PC-3 (cell line): ENCODE measurements at regions not wholly inside any gene's neighbourhood (a gene's known extent, or its start where the extent isn't known, plus 50 kb on each side); places are given as distances from the start of the nearest gene placed in this dataset.
A peak's percentile ranks its signal among the peaks of the same experiment; 100 is the strongest.

Experiments used
- ATAC-seq: fragments of 200-7000 bp; cut with Tn5 transposase; 2 replicates; pipeline ENCODE4 v1.9.1; 2020; ENCODE audit warnings: mild to moderate bottlenecking, moderate library complexity
- BruUV-seq: library from RNA; stranded (reverse); fragments of 400-500 nt; replicated peaks from 2 replicates; lab custom pipeline; 2021; lab: Mats Ljungman, UMichigan
- CTCF ChIA-PET: fragments of 300-600 bp; sonication (Branson Sonifier 250); formaldehyde crosslinking; loops from one replicate; lab custom pipeline; 2022; ENCODE audit warnings: antibody characterized with exemption; lab: Charles Lee
- POLR2A ChIA-PET: fragments of 300-600 bp; sonication (Branson Sonifier 250); formaldehyde crosslinking; loops from one replicate; lab custom pipeline; 2022; ENCODE audit warnings: antibody characterized with exemption; ENCODE audit not compliant: unreplicated experiment; lab: Charles Lee
- DNase-seq: peaks from one replicate; pipeline ENCODE4 v3.0.0-alpha.2; 2015
- H2AFZ ChIP-seq: fragments of 300-600 bp; sonication (generic); 2 replicates; pipeline ENCODE4 v1.6.0; 2016; ENCODE audit warnings: antibody characterized with exemption, low read length
- H3F3A ChIP-seq: fragments of 300-600 bp; sonication (generic); one replicate; pipeline ENCODE4 v1.6.0; 2017; ENCODE audit warnings: antibody characterized with exemption, low read length, control low read depth, mild to moderate bottlenecking; ENCODE audit not compliant: unreplicated experiment
- H3K27ac ChIP-seq: fragments of 300-600 bp; sonication (generic); 2 replicates; pipeline ENCODE4 v1.5.1; 2016; ENCODE audit warnings: mild to moderate bottlenecking, low read length
- H3K27me3 ChIP-seq: fragments of 300-600 bp; sonication (generic); 2 replicates; pipeline ENCODE4 v1.6.1; 2016; ENCODE audit warnings: low read length, mixed read lengths
- H3K36me3 ChIP-seq: fragments of 300-600 bp; sonication (generic); 2 replicates; pipeline ENCODE4 v1.6.1; 2016; ENCODE audit warnings: low read depth, mixed run types, low read length, mixed read lengths
- H3K4me1 ChIP-seq: fragments of 300-600 bp; sonication (generic); 2 replicates; pipeline ENCODE4 v1.5.1; 2016; ENCODE audit warnings: low read length; ENCODE audit not compliant: insufficient read depth
- H3K4me2 ChIP-seq: fragments of 300-600 bp; sonication (generic); 2 replicates; pipeline ENCODE4 v1.6.0; 2016; ENCODE audit warnings: low read length
- H3K4me3 ChIP-seq: fragments of 300-600 bp; sonication (generic); 2 replicates; pipeline ENCODE4 v1.5.1; 2016; ENCODE audit warnings: mild to moderate bottlenecking, low read length, mixed read lengths
- H3K79me2 ChIP-seq: fragments of 300-600 bp; sonication (generic); 2 replicates; pipeline ENCODE4 v1.6.1; 2017; ENCODE audit warnings: low read length, mixed read lengths
- H3K9ac ChIP-seq: fragments of 300-600 bp; sonication (generic); 2 replicates; pipeline ENCODE4 v1.6.0; 2016; ENCODE audit warnings: mild to moderate bottlenecking, low read length
- H3K9me2 ChIP-seq: fragments of 300-600 bp; sonication (generic); replicated peaks from 2 replicates; pipeline ENCODE4 v1.6.1; 2016; ENCODE audit warnings: mixed run types, low read length, mixed read lengths
- H3K9me3 ChIP-seq: fragments of 300-600 bp; sonication (generic); 2 replicates; pipeline ENCODE4 v1.6.1; 2016; ENCODE audit warnings: low read length, mixed read lengths
- H4K20me1 ChIP-seq: fragments of 300-600 bp; sonication (generic); 2 replicates; pipeline ENCODE4 v1.6.1; 2016; ENCODE audit warnings: low read length, mixed read lengths
- EZH2 ChIP-seq: fragments of 300-600 bp; sonication (generic); IDR thresholded peaks from one replicate; pipeline ENCODE4 v1.6.1; 2017; ENCODE audit warnings: antibody characterized with exemption, mild to moderate bottlenecking, low read length; ENCODE audit not compliant: unreplicated experiment
- EZH2phosphoT487 ChIP-seq: fragments of 300-600 bp; sonication (generic); IDR thresholded peaks from 2 replicates; pipeline ENCODE4 v1.6.1; 2018; ENCODE audit warnings: mild to moderate bottlenecking, antibody characterized with exemption, low read length, borderline replicate concordance
- intact Hi-C: fragments of 100-400 bp; cut with micrococcal nuclease; formaldehyde crosslinking; loops from 2 replicates; pipeline ENCODE4 v1.9.0; 2023
- TF ChIP-seq, protein P1 (sequence below): fragments of 300-600 bp; sonication (generic); conservative IDR thresholded peaks from 2 replicates; pipeline ENCODE4 v1.5.1; 2017; ENCODE audit warnings: antibody characterized with exemption, low read depth, mild to moderate bottlenecking, low read length

DNA sequence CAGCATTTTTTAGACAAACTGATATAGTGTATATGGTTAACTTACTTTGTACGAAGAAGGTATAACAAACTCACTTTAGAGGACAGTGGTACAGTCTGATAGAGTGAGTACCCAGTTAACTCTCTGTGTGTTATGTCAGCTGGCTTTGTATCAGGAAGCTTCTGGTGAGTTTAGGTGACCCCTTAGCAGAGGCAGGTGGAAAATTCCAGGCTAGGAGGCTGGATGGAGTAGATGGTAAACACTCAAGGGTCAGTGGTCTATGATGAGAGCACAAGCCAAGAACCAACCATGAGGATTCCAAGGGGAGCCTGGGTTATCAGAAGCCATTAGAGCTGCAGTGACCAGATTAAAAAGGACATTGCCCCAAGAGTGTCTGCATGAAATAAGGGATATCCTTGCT is 227.3 kb upstream of the CENPE start:
- no peaks in the 10 kb centered on the region for H3K79me2 ChIP-seq
- no peak overlapping the region for H3K4me3 ChIP-seq
- ChIA-PET CTCF (no interaction called here), POLR2A (no interaction called here)
- H3K27ac ChIP-seq: no peak overlapping the region
- no peaks in the 10 kb centered on the region for H3F3A ChIP-seq
- no peak overlapping the region for H3K4me2 ChIP-seq
- peaks cover 29% of the 10 kb centered on the region for H3K4me1 ChIP-seq
- H3K9ac ChIP-seq: no peak overlapping the region
- DNase-seq (no peak), ATAC-seq (no peak)
- no TSS peak for BruUV-seq
- intact Hi-C loops: no loop called here
- H3K9me3 ChIP-seq: no peaks in the 10 kb centered on the region
- no peaks in the 10 kb centered on the region for H4K20me1 ChIP-seq
- H2AFZ ChIP-seq: no peak overlapping the region
- no peaks in the 10 kb centered on the region for H3K27me3 ChIP-seq
- no peak for TF ChIP-seq EZH2phosphoT487
- TF ChIP-seq, protein P1, sequence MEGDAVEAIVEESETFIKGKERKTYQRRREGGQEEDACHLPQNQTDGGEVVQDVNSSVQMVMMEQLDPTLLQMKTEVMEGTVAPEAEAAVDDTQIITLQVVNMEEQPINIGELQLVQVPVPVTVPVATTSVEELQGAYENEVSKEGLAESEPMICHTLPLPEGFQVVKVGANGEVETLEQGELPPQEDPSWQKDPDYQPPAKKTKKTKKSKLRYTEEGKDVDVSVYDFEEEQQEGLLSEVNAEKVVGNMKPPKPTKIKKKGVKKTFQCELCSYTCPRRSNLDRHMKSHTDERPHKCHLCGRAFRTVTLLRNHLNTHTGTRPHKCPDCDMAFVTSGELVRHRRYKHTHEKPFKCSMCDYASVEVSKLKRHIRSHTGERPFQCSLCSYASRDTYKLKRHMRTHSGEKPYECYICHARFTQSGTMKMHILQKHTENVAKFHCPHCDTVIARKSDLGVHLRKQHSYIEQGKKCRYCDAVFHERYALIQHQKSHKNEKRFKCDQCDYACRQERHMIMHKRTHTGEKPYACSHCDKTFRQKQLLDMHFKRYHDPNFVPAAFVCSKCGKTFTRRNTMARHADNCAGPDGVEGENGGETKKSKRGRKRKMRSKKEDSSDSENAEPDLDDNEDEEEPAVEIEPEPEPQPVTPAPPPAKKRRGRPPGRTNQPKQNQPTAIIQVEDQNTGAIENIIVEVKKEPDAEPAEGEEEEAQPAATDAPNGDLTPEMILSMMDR: no peak
- TF ChIP-seq EZH2: no peak
- no peaks in the 10 kb centered on the region for H3K9me2 ChIP-seq
- no peaks in the 10 kb centered on the region for H3K36me3 ChIP-seq

- Histone ChIP-seq H2AFZ (no peak overlapping the region), H3K9me2 (no peaks in the 10 kb centered on the region), H3K4me3 (no peak overlapping the region), H3F3A (no peaks in the 10 kb centered on the region), H3K27me3 (no peaks in the 10 kb centered on the region), H3K79me2 (no peaks in the 10 kb centered on the region), H4K20me1 (no peaks in the 10 kb centered on the region), H3K27ac (0 out of 2 replicates have a peak overlapping the region, but pooled peaks have one; percentile 30), H3K9me3 (no peaks in the 10 kb centered on the region), H3K36me3 (no peaks in the 10 kb centered on the region), H3K4me1 (peaks cover 29% of the 10 kb centered on the region), H3K4me2 (no peak overlapping the region), H3K9ac (no peak overlapping the region)
- no peak for TF ChIP-seq EZH2phosphoT487
- TF ChIP-seq EZH2: no peak
- ChIA-PET POLR2A (no interaction called here), CTCF (no interaction called here)
- intact Hi-C loops: no loop called here
- no TSS peak for BruUV-seq
- DNase-seq: peak; percentile 74
- ATAC-seq: peak; percentile 65
Observed at GRCh38 chr4:103424853-103425252, 226.7 kb upstream of the CENPE start.

DNA sequence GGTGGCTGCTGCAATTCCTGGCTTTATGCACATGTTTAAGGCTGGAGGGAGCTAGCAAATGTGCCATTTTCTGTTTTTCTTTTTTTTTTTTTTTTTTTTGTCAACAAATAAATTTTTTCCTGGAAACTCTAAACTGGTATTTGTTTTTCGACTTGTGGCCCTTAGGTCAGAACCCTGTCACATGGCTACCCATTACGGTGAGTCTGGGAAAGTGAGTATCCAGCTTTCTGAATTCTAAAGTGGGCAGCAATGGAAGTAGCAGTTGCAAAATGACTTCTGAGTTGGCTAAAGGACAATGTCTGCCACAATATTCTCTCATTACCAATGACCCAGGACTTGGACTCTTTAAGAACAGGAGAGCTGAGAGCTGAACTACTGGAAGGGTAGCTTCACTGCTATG is 225.1 kb upstream of the CENPE start:
- Histone ChIP-seq H2AFZ (no peak overlapping the region), H3K4me2 (no peak overlapping the region), H3K36me3 (no peaks in the 10 kb centered on the region), H3K4me1 (peaks cover 29% of the 10 kb centered on the region), H3K27me3 (no peaks in the 10 kb centered on the region), H3K4me3 (no peak overlapping the region), H4K20me1 (no peaks in the 10 kb centered on the region), H3K9me3 (no peaks in the 10 kb centered on the region), H3K79me2 (no peaks in the 10 kb centered on the region), H3K9me2 (no peaks in the 10 kb centered on the region), H3K27ac (no peak overlapping the region), H3K9ac (no peak overlapping the region), H3F3A (no peaks in the 10 kb centered on the region)
- no peak for ATAC-seq
- intact Hi-C loops: no loop called here
- CTCF ChIA-PET: no interaction called here
- TF ChIP-seq, protein P1: no peak
- TF ChIP-seq EZH2: no peak
- no peak for TF ChIP-seq EZH2phosphoT487
- no peak for DNase-seq
- no TSS peak for BruUV-seq
- POLR2A ChIA-PET: no interaction called here
